Embryonic facial prominence (tissue), 1 donor: ENCODE measurements at regions not wholly inside any gene's neighbourhood (a gene's known extent, or its start where the extent isn't known, plus 50 kb on each side); places are given as distances from the start of the nearest gene placed in this dataset.

ENCODE experiments used
- DNase-seq: peaks from one replicate; pipeline ENCODE4 v3.0.0-alpha.2; 2016; ENCODE audit errors: extremely low spot score

- no peak for DNase-seq
Observed at GRCh38 chr18:38045845-38046244, 480.2 kb upstream of the CELF4 start.

- DNase-seq = no peak
Observed at GRCh38 chr18:38042211-38042890, 476.8 kb upstream of the CELF4 start.

GRCh38 chr18:38038242-38038641 is 472.6 kb upstream of the CELF4 start:
- DNase-seq = no peak

- no peak for DNase-seq
Observed at GRCh38 chr18:38035193-38035592, 469.6 kb upstream of the CELF4 start.

GRCh38 chr18:38033282-38033681 is 467.7 kb upstream of the CELF4 start:
- DNase-seq = no peak

GRCh38 chr18:38032516-38032915 is 466.9 kb upstream of the CELF4 start:
- DNase-seq = no peak

GRCh38 chr18:38028946-38029345 is 463.3 kb upstream of the CELF4 start:
- no peak for DNase-seq

- no peak for DNase-seq
Observed at GRCh38 chr18:38025433-38026038, 459.9 kb upstream of the CELF4 start.

GRCh38 chr18:38023871-38024270 is 458.3 kb upstream of the CELF4 start:
- no peak for DNase-seq

GRCh38 chr18:38022234-38022633 is 456.6 kb upstream of the CELF4 start:
- DNase-seq = no peak

- DNase-seq = no peak
Observed at GRCh38 chr18:38019292-38019691, 453.7 kb upstream of the CELF4 start.

GRCh38 chr18:38010971-38011857 is 445.6 kb upstream of the CELF4 start:
- no peak for DNase-seq

- no peak for DNase-seq
Observed at GRCh38 chr18:38010037-38010436, 444.4 kb upstream of the CELF4 start.

GRCh38 chr18:38009320-38009719 is 443.7 kb upstream of the CELF4 start:
- no peak for DNase-seq

GRCh38 chr18:38007676-38008330 is 442.2 kb upstream of the CELF4 start:
- DNase-seq = no peak

- no peak for DNase-seq
Observed at GRCh38 chr18:38007026-38007425, 441.4 kb upstream of the CELF4 start.

- DNase-seq = no peak
Observed at GRCh38 chr18:38006541-38006940, 440.9 kb upstream of the CELF4 start.

GRCh38 chr18:37997695-37998094 is 432.1 kb upstream of the CELF4 start:
- DNase-seq = no peak

GRCh38 chr18:37987901-37988300 is 422.3 kb upstream of the CELF4 start:
- DNase-seq = no peak

- DNase-seq = no peak
Observed at GRCh38 chr18:37986665-37987064, 421.1 kb upstream of the CELF4 start.

- DNase-seq = no peak
Observed at GRCh38 chr18:37985126-37985525, 419.5 kb upstream of the CELF4 start.

- no peak for DNase-seq
Observed at GRCh38 chr18:37980556-37980955, 415.0 kb upstream of the CELF4 start.
